DMS153 treated with DMSO at 0.1 percent for 48 hours (cell line): ENCODE measurements at regions not wholly inside any gene's neighbourhood (a gene's known extent, or its start where the extent isn't known, plus 50 kb on each side); places are given as distances from the start of the nearest gene placed in this dataset.
"Not testable (repeated sequence)": the region's sequence is repeated elsewhere in the genome, so short reads cannot be mapped to it uniquely, and the experiment has no call there.

ENCODE experiments used
- DNase-seq: peaks from one replicate; lab custom pipeline; 2025; ENCODE audit not compliant: unreplicated experiment; lab: John Stamatoyannopoulos, UW

- DNase-seq = no peak
These were observed 130.0 kb upstream of the FN1 start for GRCh38 chr2:215565897-215566296.

DNA sequence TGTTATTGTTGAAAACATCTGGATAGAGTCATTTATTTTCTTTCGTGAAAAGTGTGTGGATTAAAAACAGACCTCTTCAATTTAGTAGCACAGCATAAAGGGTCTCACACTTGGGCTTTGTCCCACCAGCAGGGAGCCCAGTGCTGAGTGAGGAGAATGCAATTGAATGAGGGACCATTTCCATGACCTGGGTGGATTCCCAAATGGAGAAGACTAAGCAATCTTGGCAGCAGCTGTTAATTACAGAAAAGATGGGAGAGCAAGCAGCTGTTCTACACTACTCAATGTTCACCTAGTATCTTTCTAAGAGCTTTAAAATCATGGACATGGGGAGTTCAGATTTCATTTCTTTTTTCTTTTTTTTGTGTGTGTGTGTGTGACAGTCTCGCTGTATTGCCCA is 121.8 kb upstream of the FN1 start:
- no peak for DNase-seq

DNA sequence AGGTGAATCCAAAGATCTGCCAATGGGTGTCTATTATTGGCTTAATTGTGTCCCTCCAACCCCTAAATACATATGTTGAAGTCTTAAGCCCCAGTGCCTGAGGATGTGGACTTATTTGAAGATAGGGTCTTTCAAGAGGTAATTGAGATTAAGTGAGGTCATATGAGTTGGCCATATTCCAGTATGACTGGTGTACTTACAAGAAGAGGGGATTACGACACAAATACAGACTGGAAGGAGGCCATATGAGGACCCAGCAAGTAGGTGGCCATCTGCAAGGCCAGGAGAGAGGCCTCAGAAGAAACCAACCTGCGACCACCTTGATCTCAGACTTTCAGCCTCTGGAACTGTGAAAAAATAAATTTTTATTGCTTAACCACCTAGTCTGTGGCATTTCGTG is 121.1 kb upstream of the FN1 start:
- DNase-seq = no peak

GRCh38 chr2:215554689-215555498 is 119.0 kb upstream of the FN1 start:
- DNase-seq = no peak

- DNase-seq = no peak
These were observed 118.1 kb upstream of the FN1 start for GRCh38 chr2:215553946-215554345.

GRCh38 chr2:215552144-215552580 is 116.3 kb upstream of the FN1 start:
- DNase-seq = no peak

DNA sequence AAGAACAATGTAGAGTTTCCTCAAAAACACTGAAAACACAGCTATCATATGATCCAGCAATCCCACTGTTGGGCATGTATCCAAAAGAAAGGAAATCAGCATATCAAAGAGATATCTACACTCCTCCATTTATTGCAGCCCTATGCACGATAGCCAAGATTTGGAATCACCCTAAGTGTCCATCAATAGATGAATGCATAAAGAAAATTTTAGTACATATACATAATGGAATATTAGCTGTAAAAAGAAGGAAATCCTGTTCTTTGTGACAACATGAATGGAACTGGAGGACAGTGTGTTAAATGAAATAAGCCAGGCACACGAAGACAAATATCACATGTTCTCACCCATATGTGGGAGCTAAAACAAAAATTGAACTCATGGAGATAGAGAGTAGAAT is 114.5 kb upstream of the FN1 start:
- DNase-seq = no peak

- no peak for DNase-seq
These were observed 112.8 kb upstream of the FN1 start for GRCh38 chr2:215548714-215549113.

DNA sequence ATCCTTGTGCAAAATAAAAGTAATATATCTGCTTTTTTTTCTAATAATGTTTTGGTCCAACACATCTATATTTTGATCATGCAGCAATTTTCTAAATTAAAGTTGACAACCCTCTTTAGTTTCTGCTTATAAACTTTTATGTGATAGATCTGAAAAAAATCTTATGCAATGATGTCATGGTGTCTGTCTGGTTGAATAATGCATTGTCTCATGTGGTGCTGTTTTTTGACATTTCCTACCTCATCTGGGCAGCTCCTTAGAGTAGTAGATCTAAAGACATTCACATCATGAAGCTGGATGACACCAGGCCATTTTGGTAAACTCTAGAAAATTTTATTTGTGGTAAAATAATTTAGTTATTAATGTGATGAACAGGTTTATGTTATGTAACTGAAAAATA is 106.8 kb upstream of the FN1 start:
- DNase-seq = no peak

DNA sequence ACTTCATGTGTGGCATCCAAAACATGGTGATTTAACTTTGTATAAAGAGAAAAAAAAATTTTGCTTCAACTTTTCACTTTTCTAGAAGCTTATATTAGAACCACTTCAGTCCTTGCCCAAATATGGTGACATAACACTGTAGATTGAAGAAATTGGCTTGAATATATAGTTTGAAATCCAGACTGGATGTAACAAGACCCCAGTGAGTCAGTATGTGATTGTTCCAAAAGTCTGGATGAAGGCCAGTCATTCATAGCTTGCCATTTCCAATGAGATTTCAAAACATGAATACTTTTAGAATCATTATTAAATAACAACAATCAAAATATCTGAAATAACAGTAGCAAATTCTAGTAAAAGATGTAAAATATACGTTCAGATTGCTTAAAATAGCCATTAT is 104.8 kb upstream of the FN1 start:
- DNase-seq = no peak

DNA sequence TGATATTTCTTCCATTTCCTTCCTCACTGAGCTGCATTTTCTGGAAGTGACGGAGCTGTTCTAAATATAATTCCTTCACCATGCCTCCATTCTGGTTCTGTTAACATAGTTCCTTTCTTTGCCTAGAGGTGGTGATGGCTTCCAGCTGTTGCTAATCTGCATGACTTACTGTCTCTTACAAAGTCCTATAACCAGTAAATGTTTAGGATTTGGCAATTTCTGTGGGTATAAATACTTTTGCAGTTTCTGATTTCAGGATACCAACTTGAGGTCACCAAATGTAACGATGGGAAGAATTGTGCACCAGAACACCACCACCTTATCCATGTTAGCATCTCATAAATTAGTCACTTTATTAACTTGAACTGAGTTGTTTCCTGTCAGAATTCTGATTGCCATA is 101.7 kb upstream of the FN1 start:
- no peak for DNase-seq

- DNase-seq = no peak
These were observed 100.6 kb upstream of the FN1 start for GRCh38 chr2:215536510-215536909.

DNA sequence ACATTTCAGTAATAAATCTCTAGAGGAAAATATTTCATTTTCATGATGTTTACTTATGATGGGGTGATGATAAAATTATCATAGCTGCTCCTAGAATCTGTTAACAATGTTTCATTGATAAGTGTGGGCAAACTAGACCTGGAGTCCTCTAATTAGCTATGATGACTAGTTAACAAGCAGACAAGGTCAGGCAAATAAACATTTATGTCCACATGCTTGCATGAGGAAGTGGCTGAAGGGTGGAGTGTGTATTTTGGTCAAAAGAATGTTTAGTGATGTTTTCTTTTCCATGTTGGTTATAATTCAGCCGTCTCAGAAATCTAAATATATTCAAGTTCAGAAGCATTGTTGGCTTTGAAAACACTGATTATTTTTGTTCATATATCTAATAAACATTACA is 99.9 kb upstream of the FN1 start:
- DNase-seq = no peak

DNA sequence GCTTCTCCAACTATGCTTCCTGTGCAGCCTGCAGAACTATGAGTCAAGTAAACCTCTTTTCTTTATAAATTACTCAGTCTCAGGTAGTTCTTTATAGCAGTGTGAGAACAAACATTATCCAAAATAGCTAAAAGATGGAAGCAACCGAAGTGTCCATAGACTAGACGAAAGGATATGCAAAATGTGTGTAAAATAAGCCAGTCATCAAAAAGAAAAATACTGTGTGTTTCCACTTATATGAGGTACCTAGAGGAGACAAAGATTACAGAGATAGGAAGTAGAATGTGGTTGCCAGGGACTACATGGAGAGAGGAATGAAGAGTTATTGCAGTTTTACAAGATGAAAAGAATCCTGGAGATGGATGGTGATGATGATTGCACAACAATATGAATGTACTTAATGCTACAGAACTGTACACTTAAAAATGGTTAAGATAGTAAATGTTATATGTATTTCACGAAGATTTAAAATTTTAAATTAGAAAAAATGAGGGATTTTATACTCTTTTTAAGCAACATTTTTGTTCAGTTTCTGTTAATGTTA is 99.3 kb upstream of the FN1 start:
- DNase-seq = no peak

- not testable (repeated sequence) for DNase-seq
These were observed 97.8 kb upstream of the FN1 start for GRCh38 chr2:215533716-215534115.

DNA sequence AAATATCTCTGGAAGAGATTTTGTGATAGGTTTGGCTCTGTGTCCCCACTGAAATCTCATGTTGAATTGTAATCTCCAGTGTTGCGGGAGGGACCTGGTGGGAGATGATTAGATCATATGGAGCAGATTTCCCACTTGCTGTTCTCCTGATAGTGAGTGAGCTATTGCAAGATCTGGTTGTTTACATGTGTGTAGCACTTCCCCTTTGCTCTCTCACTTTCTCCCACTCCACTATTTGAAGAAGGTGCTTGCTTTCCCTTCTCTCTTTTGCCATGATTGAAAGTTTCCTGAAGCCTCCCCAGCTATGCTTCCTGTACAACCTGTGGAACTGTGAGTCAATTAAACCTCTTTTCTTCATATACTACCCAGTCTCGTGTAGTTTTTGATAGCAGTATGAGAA is 97.0 kb upstream of the FN1 start:
- no peak for DNase-seq

- DNase-seq = no peak
These were observed 95.4 kb upstream of the FN1 start for GRCh38 chr2:215531284-215531683.

- DNase-seq = no peak
These were observed 94.5 kb upstream of the FN1 start for GRCh38 chr2:215530191-215530968.

- no peak for DNase-seq
These were observed 93.4 kb upstream of the FN1 start for GRCh38 chr2:215529271-215529670.

- no peak for DNase-seq
These were observed 92.7 kb upstream of the FN1 start for GRCh38 chr2:215528555-215528954.

- DNase-seq = no peak
These were observed 91.9 kb upstream of the FN1 start for GRCh38 chr2:215527736-215528135.

DNA sequence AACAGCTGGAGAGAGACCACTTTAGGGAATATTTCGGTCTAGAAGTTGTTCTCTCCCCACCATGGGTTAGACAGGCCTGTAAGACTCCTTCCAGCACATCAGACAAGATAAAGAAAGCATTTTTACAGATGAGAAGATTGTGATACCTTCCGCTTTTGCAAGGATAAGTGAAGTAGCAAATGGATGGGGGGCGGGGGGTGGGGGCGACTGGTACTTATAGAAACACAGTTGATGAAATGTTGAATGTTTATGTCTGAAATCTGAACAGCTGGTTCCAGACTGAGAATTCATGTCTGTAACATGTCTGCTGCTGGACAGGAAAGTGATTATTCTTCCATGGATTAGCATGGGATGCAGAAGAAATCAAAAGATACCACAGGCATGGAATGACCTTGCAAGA is 90.5 kb upstream of the FN1 start:
- DNase-seq = no peak
